H1 (cell line): ENCODE measurements at regions not wholly inside any gene's neighbourhood (a gene's known extent, or its start where the extent isn't known, plus 50 kb on each side); places are given as distances from the start of the nearest gene placed in this dataset.

ENCODE experiments used
- CTCF ChIA-PET: fragments of 300-600 bp; sonication (Branson Sonifier 250); formaldehyde crosslinking; loops from one replicate; lab custom pipeline; 2021; ENCODE audit not compliant: partially characterized antibody; lab: Charles Lee
- POLR2A ChIA-PET: fragments of 300-600 bp; sonication (Branson Sonifier 250); formaldehyde crosslinking; loops from one replicate; lab custom pipeline; 2021; ENCODE audit warnings: inconsistent platforms; ENCODE audit not compliant: partially characterized antibody; lab: Charles Lee
- DNase-seq, 2 experiments: peaks; one replicate each; pipeline versions ENCODE4 v3.0.0 to v3.0.0-alpha.2; 2010 to 2022; ENCODE audit warnings: low spot score in 2 of 2, low read depth in 1 of 2, mixed read lengths in 1 of 2
- FAIRE-seq: peaks from 2 replicates; lab custom pipeline; 2011; peaks lifted over from hg19 to GRCh38; lab: Jason Lieb, UNC
- H2AFZ ChIP-seq: 2 replicates; pipeline ENCODE4 v1.8.1; 2012; ENCODE audit warnings: low read length, inconsistent platforms
- H2AK5ac ChIP-seq: 2 replicates; pipeline ENCODE4 v1.6.1; 2013; ENCODE audit warnings: low read depth, low read length
- H2BK120ac ChIP-seq: replicated peaks from 2 replicates; pipeline ENCODE3; 2013; ENCODE audit warnings: low read depth, low read length, inconsistent platforms
- H2BK12ac ChIP-seq: 2 replicates; pipeline ENCODE4 v1.6.1; 2013; ENCODE audit warnings: low read depth, low read length
- H2BK15ac ChIP-seq: 2 replicates; pipeline ENCODE4 v1.6.1; 2013; ENCODE audit warnings: low read length
- H2BK20ac ChIP-seq: 2 replicates; pipeline ENCODE4 v1.6.1; 2013; ENCODE audit warnings: low read length
- H2BK5ac ChIP-seq: 2 replicates; pipeline ENCODE4 v1.6.1; 2013; ENCODE audit warnings: low read depth, low read length
- H3K14ac ChIP-seq: 2 replicates; pipeline ENCODE4 v1.6.1; 2013; ENCODE audit warnings: inconsistent platforms; ENCODE audit not compliant: insufficient read length
- H3K18ac ChIP-seq: 2 replicates; pipeline ENCODE4 v1.6.1; 2013; ENCODE audit warnings: low read length; ENCODE audit errors: extremely low read depth
- H3K23ac ChIP-seq: 2 replicates; pipeline ENCODE4 v1.6.1; 2013; ENCODE audit warnings: inconsistent platforms; ENCODE audit not compliant: insufficient read length
- H3K23me2 ChIP-seq: 2 replicates; pipeline ENCODE4 v1.6.1; 2013; ENCODE audit warnings: low read depth, low read length
- H3K27ac ChIP-seq: 2 replicates; pipeline ENCODE4 v1.6.1; 2011; ENCODE audit warnings: low read depth, low read length, inconsistent platforms
- H3K27me3 ChIP-seq, 4 experiments: replicated peaks in 1 of 4; 1 replicate in 1 of 4; 2 replicates in 3 of 4; pipeline versions ENCODE4 v1.6.1 to v1.8.1; 2011 to 2013; ENCODE audit warnings: low read length in 3 of 4, mild to moderate bottlenecking in 3 of 4, inconsistent platforms in 2 of 4, mixed read lengths in 2 of 4, moderate library complexity in 1 of 4; ENCODE audit not compliant: control insufficient read depth in 3 of 4, insufficient read depth in 3 of 4; ENCODE audit errors: extremely low read depth in 1 of 4
- H3K36me3 ChIP-seq, 4 experiments: 2 replicates each; pipeline versions ENCODE4 v1.6.1 to v1.8.1; 2011 to 2013; ENCODE audit warnings: mild to moderate bottlenecking in 4 of 4, low read length in 3 of 4, moderate library complexity in 2 of 4, control low read depth in 1 of 4, inconsistent platforms in 1 of 4; ENCODE audit not compliant: insufficient read depth in 4 of 4, control insufficient read depth in 2 of 4
- H3K4ac ChIP-seq: replicated peaks from 2 replicates; pipeline ENCODE3; 2013; ENCODE audit warnings: low read length, low read depth, mixed read lengths, inconsistent platforms; ENCODE audit not compliant: insufficient read length
- H3K4me1 ChIP-seq, 4 experiments: replicated peaks in 1 of 4; 1 replicate in 1 of 4; 2 replicates in 3 of 4; pipeline versions ENCODE4 v1.6.1 to v1.8.1; 2011 to 2013; ENCODE audit warnings: low read length in 3 of 4, inconsistent platforms in 2 of 4, mixed read lengths in 1 of 4; ENCODE audit not compliant: insufficient read depth in 4 of 4, control insufficient read depth in 3 of 4
- H3K4me2 ChIP-seq, 2 experiments: 2 replicates each; pipeline versions ENCODE4 v1.6.1 to v1.8.1; 2011 to 2013; ENCODE audit warnings: low read depth in 2 of 2, low read length in 2 of 2, control low read depth in 1 of 2, inconsistent platforms in 1 of 2, mild to moderate bottlenecking in 1 of 2; ENCODE audit not compliant: insufficient read depth in 1 of 2
- H3K4me3 ChIP-seq, 4 experiments: fragments of 200-600, 300-600 bp in 1 of 4; sonication (generic), shearing (Covaris generic), sonication (Bioruptor Twin) in 1 of 4; 2 replicates each; pipeline versions ENCODE4 v1.5.1 to v1.8.1; 2011 to 2016; ENCODE audit warnings: low read length in 4 of 4, low read depth in 3 of 4, control low read depth in 2 of 4, inconsistent platforms in 2 of 4, mild to moderate bottlenecking in 2 of 4, mixed read lengths in 1 of 4, moderate library complexity in 1 of 4; ENCODE audit not compliant: insufficient read depth in 2 of 4; ENCODE audit errors: extremely low read depth in 1 of 4
- H3K56ac ChIP-seq: replicated peaks from 2 replicates; pipeline ENCODE3; 2013; ENCODE audit warnings: low read depth, mild to moderate bottlenecking, mixed read lengths, low read length, inconsistent platforms; ENCODE audit not compliant: insufficient read length
- H3K79me1 ChIP-seq: 2 replicates; pipeline ENCODE4 v1.6.1; 2013; ENCODE audit warnings: low read depth, low read length, control low read depth
- H3K79me2 ChIP-seq, 2 experiments: 2 replicates each; pipeline versions ENCODE4 v1.6.1 to v1.8.1; 2012 to 2013; ENCODE audit warnings: low read length in 2 of 2, mild to moderate bottlenecking in 2 of 2, inconsistent platforms in 1 of 2; ENCODE audit not compliant: insufficient read depth in 2 of 2, control insufficient read depth in 1 of 2
- H3K9ac ChIP-seq, 4 experiments: replicated peaks in 1 of 4; 1 replicate in 1 of 4; 2 replicates in 3 of 4; pipeline versions ENCODE4 v1.6.1 to v1.8.1; 2011 to 2013; ENCODE audit warnings: low read depth in 3 of 4, low read length in 3 of 4, control low read depth in 2 of 4, mild to moderate bottlenecking in 2 of 4, moderate library complexity in 2 of 4, inconsistent platforms in 1 of 4; ENCODE audit errors: extremely low read depth in 1 of 4
- H3K9me3 ChIP-seq, 2 experiments: 2 replicates each; pipeline versions ENCODE4 v1.6.1 to v1.8.1; 2012 to 2013; ENCODE audit warnings: mild to moderate bottlenecking in 2 of 2, moderate library complexity in 2 of 2, control low read depth in 1 of 2, inconsistent platforms in 1 of 2, low read depth in 1 of 2, low read length in 1 of 2, mixed read lengths in 1 of 2; ENCODE audit not compliant: insufficient read depth in 2 of 2
- H4K20me1 ChIP-seq, 2 experiments: replicated peaks in 1 of 2; 2 replicates each; pipeline versions ENCODE3 to v1.8.1; 2011 to 2013; ENCODE audit warnings: inconsistent platforms in 2 of 2, low read length in 2 of 2, mild to moderate bottlenecking in 1 of 2; ENCODE audit not compliant: insufficient read depth in 2 of 2, control insufficient read depth in 1 of 2
- H4K5ac ChIP-seq: 2 replicates; pipeline ENCODE4 v1.6.1; 2013; ENCODE audit warnings: low read length, low read depth, mixed read lengths, inconsistent platforms; ENCODE audit not compliant: insufficient read length
- H4K8ac ChIP-seq: 2 replicates; pipeline ENCODE4 v1.8.0; 2013; ENCODE audit warnings: mild to moderate bottlenecking, moderate library complexity, low read length, inconsistent platforms; ENCODE audit not compliant: insufficient read depth; ENCODE audit errors: extremely low read depth
- H4K91ac ChIP-seq: replicated peaks from 2 replicates; pipeline ENCODE3; 2013; ENCODE audit warnings: low read length, mixed read lengths, inconsistent platforms; ENCODE audit not compliant: insufficient read length
- HDAC2 ChIP-seq, 2 experiments: fragments of 300-600 bp in 1 of 2; sonication (generic) in 1 of 2; IDR thresholded peaks; 2 replicates each; pipeline ENCODE4 v1.6.1; 2011 to 2012; ENCODE audit warnings: low read depth in 2 of 2, low read length in 2 of 2, mild to moderate bottlenecking in 2 of 2, moderate library complexity in 2 of 2, borderline replicate concordance in 1 of 2, inconsistent platforms in 1 of 2
- KDM5A ChIP-seq: fragments of 200-600 bp; IDR thresholded peaks from 2 replicates; pipeline ENCODE4 v1.7.1; 2012; ENCODE audit warnings: mild to moderate bottlenecking, low read length, inconsistent platforms, mixed read lengths
- RFX5 ChIP-seq: IDR thresholded peaks from 2 replicates; pipeline ENCODE4 v1.6.1; 2011; ENCODE audit warnings: low read depth, low read length, improper control_type of control experiment, borderline replicate concordance
- RXRA ChIP-seq: IDR thresholded peaks from 2 replicates; pipeline ENCODE4 v1.6.1; 2011; ENCODE audit warnings: low read depth, mild to moderate bottlenecking, low read length, moderate library complexity; ENCODE audit not compliant: insufficient read depth
- SIX5 ChIP-seq: IDR thresholded peaks from 2 replicates; pipeline ENCODE4 v1.6.1; 2011; ENCODE audit warnings: mild to moderate bottlenecking, low read depth, low read length
- SP2 ChIP-seq: IDR thresholded peaks from 2 replicates; pipeline ENCODE4 v1.6.1; 2012; ENCODE audit warnings: mild to moderate bottlenecking, low read length, inconsistent platforms
- TEAD4 ChIP-seq: IDR thresholded peaks from 2 replicates; pipeline ENCODE4 v1.6.1; 2012; ENCODE audit warnings: low read depth, low read length, inconsistent platforms, mixed read lengths
- WGBS, 2 experiments: shearing (Covaris generic) in 1 of 2; methylation state at CpG; one replicate each; pipeline versions ENCODE4 v1.1.6 to v1.1.7; 2013 to 2015; ENCODE audit warnings: low lambda C conversion rate in 2 of 2, mixed read lengths in 2 of 2, inconsistent platforms in 1 of 2, low coverage in 1 of 2, missing lambda C conversion rate in 1 of 2; ENCODE audit not compliant: insufficient replicate concordance in 2 of 2, insufficient coverage in 1 of 2, insufficient read length in 1 of 2; ENCODE audit errors: extremely low coverage in 1 of 2, missing lambda C conversion rate in 1 of 2; 5-methylcytosine and 5-hydroxymethylcytosine counted together
- TF ChIP-seq, protein P1 (sequence below), 3 experiments: IDR thresholded peaks; 1 replicate in 2 of 3; 2 replicates in 1 of 3; pipeline versions ENCODE4 v1.5.1 to v1.6.1; 2011; ENCODE audit warnings: low read length in 3 of 3, mild to moderate bottlenecking in 3 of 3, inconsistent platforms in 2 of 3, low read depth in 1 of 3, moderate library complexity in 1 of 3; ENCODE audit not compliant: insufficient read depth in 1 of 3; ENCODE audit errors: control extremely low read depth in 1 of 3

DNA sequence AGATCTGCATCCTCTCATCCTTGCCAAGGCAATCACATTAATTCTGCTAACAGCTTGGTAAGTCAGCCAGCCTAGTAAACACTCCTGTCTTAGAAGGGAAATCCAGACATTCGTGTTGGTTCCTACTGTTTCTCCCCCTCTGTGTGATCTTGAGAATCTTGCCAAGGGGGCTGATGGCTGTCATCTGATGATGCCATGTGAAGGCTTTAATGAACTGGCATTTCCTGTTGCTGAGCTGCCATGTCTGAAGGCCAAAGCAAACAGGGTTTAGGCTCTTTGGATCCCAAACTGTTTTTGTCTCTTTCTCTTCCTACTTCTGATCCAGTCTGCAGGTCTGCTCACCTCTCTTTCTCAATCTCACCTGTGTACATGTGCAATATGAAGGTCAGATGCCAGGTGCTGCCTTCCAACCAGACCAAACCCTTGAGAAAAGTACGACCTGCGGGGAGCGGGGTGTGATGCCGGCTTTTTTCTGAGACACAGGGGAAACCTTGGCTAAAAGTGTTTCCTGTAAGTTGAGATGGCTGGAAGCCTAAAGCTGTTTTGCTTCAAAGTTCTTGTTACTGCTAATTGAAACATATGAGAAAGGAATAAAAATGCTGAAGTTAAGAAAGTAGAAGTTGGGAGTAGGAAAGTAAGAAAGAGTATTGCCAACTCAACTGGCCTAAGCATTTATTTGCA is 532.9 kb downstream of the ANKRD50 start:
- ChIA-PET POLR2A (no interaction called here), CTCF (interaction anchor here (0.6 to 0.8 kb wide), 2 partner anchors 10 to 13 kb away, joined by 3 read pairs; no protein-coding TSS in a partner anchor)
- Histone ChIP-seq H3K4ac (no peak overlapping the region), H3K9me3 (no peaks in the 10 kb centered on the region), H3K56ac (no peak overlapping the region), H3K23me2 (no peaks in the 10 kb centered on the region), H2BK12ac (no peak overlapping the region), H4K5ac (no peak overlapping the region), H3K79me1 (no peaks in the 10 kb centered on the region), H3K79me2 (no peaks in the 10 kb centered on the region), H3K23ac (no peak overlapping the region), H2AK5ac (no peak overlapping the region), H3K9ac (no peak overlapping the region), H2BK120ac (no peak overlapping the region), H3K27ac (no peak overlapping the region), H4K8ac (no peak overlapping the region), H4K20me1 (no peaks in the 10 kb centered on the region), H4K91ac (no peak overlapping the region), H3K14ac (no peak overlapping the region), H2BK20ac (no peak overlapping the region), H3K4me3 (no peak overlapping the region), H3K4me2 (no peak overlapping the region), H2BK5ac (no peak overlapping the region), H2AFZ (no peak overlapping the region), H3K36me3 (no peaks in the 10 kb centered on the region), H2BK15ac (no peak overlapping the region), H3K18ac (no peak overlapping the region), H3K4me1 (no peaks in the 10 kb centered on the region; a peak in 1 of 7 replicates), H3K27me3 (no peaks in the 10 kb centered on the region)
- 76% methylated on average over 5 of the region's 5 CpGs; no CpG with 5 or more reads in 1 of the 2 experiments for WGBS, 2 experiments
- DNase-seq, result no peak
- FAIRE-seq, result no peak
- TF ChIP-seq HDAC2 (IDR thresholded peaks at IDR 0.05; ENCODE audit: borderline replicate concordance in 1 of 2, low read depth in 2 of 2, low read length in 2 of 2), result no peak
- TF ChIP-seq KDM5A, result no peak
- TF ChIP-seq RXRA, result no peak
- no peak for TF ChIP-seq SIX5
- no peak for TF ChIP-seq RFX5
- no peak for TF ChIP-seq TEAD4
- TF ChIP-seq, protein P1, sequence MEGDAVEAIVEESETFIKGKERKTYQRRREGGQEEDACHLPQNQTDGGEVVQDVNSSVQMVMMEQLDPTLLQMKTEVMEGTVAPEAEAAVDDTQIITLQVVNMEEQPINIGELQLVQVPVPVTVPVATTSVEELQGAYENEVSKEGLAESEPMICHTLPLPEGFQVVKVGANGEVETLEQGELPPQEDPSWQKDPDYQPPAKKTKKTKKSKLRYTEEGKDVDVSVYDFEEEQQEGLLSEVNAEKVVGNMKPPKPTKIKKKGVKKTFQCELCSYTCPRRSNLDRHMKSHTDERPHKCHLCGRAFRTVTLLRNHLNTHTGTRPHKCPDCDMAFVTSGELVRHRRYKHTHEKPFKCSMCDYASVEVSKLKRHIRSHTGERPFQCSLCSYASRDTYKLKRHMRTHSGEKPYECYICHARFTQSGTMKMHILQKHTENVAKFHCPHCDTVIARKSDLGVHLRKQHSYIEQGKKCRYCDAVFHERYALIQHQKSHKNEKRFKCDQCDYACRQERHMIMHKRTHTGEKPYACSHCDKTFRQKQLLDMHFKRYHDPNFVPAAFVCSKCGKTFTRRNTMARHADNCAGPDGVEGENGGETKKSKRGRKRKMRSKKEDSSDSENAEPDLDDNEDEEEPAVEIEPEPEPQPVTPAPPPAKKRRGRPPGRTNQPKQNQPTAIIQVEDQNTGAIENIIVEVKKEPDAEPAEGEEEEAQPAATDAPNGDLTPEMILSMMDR (IDR thresholded peaks at IDR 0.05; ENCODE audit: control extremely low read depth in 1 of 3, insufficient read depth in 1 of 3, low read depth in 1 of 3, low read length in 3 of 3), result no peak
- TF ChIP-seq SP2, result no peak
